GM12874 (cell line): ENCODE measurements at regions not wholly inside any gene's neighbourhood (a gene's known extent, or its start where the extent isn't known, plus 50 kb on each side); places are given as distances from the start of the nearest gene placed in this dataset.

Experiments
- CTCF ChIP-seq: IDR thresholded peaks from 2 replicates; pipeline ENCODE4 v1.5.1; 2011; ENCODE audit warnings: low read depth, mild to moderate bottlenecking, control low read depth, low read length, moderate library complexity; ENCODE audit not compliant: insufficient read depth

- TF ChIP-seq CTCF, result no peak
These were observed 168.4 kb downstream of the RASEF start for GRCh38 chr9:82894548-82894947.

DNA sequence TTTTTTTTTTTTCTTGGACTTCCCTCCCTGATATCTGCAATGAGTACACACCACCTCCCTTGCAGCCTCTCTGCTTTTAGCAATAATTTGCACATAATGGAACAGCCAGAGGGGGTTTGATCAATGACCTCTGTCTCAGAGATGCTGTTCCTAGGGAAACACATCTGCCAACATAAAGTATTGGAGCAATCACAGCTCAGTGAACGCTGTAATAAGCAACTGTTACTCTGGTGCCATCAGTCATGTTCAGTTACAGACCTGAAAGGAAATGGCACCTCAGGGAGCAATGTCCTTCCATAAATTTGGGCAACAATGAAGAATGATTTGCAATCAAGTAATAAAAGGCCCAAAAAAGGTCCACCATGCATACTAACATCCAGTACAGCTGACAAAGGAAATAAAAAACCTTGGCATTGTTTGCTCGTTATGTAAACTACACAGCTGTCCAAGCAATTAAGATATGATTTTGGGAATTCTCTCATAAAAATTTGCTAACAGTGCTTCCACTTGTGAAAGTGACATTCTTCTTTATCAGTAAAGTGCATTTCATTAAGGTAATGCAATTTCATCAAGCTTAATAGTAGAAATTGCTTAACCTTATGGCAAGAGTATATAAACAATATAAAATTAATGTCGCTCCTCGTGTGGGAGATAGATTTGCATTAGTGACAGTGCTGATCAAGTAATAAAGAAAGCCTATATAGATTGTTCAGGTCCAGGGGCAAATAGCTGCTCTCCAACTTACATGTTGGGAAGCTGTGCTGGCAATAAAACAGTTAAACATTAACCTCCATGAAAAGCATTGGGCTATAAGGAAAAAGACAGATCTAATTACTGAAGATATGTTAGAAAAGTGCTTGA, 167.8 kb downstream of the RASEF start:
- no peak for TF ChIP-seq CTCF

GRCh38 chr9:82895822-82896110, 167.2 kb downstream of the RASEF start:
- TF ChIP-seq CTCF, result no peak

DNA sequence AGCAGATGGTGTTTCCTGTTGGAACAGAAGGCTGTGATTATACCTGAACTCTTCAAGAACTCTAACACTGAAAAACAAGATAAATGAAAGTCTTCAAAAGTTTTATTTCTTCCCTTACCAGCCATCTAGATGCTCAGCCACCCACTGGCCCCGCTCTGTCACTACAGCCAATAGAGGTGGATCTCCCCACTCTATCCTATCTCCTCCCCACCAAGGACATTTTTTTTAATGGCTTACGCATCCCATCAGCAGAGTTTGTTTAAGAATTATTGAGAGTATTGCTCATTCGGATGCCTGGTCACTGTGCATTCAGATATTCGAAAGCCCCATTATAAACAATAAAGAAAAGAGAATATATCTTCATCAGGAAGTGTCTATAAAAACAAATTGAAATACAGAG, 159.4 kb downstream of the RASEF start:
- no peak for TF ChIP-seq CTCF

- TF ChIP-seq CTCF, result no peak
These were observed 150.9 kb downstream of the RASEF start for GRCh38 chr9:82911996-82912395.

DNA sequence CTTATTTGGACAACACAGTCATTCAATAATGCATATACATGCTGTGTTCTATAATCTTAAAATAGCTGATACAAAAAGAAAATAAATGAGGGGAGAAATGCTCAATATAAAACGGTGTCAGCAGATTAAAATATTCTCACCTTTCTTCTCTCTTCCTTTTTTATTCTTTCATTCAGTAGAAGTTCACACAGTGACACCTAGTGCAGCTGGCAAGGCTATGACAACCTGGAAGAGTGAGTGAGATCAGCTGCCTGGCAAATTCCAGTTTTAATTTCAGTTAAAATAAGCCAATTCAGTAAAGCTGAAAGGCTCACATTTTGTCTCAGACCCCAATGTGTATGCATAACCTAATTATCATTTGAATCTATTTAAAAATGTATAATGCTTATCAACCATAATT, 150.3 kb downstream of the RASEF start:
- no peak for TF ChIP-seq CTCF

- TF ChIP-seq CTCF, result no peak
These were observed 142.8 kb downstream of the RASEF start for GRCh38 chr9:82920154-82920553.
